Ovary (tissue), 7 donors: ENCODE measurements at regions not wholly inside any gene's neighbourhood (a gene's known extent, or its start where the extent isn't known, plus 50 kb on each side); places are given as distances from the start of the nearest gene placed in this dataset.

Experiments
- DNase-seq, 5 donors: peaks; one replicate each; pipeline ENCODE4 v3.0.0-alpha.2; 2019 to 2020
- H3K27ac ChIP-seq, 2 donors: fragments of 200-600 bp; one replicate each; pipeline versions ENCODE4 v1.5.1 to v1.8.0; 2019 to 2022
- H3K27me3 ChIP-seq: fragments of 200-600 bp; one replicate; pipeline ENCODE4 v1.8.0; 2022
- H3K36me3 ChIP-seq: fragments of 200-600 bp; sonication (generic); one replicate; pipeline ENCODE4 v1.5.1; 2019
- H3K4me1 ChIP-seq: one replicate; pipeline ENCODE4 v1.8.1; 2013; ENCODE audit warnings: mild to moderate bottlenecking, moderate library complexity; ENCODE audit not compliant: insufficient read depth
- H3K4me3 ChIP-seq: fragments of 200-600 bp; sonication (generic); one replicate; pipeline ENCODE4 v1.5.1; 2017
- H3K9me3 ChIP-seq, 2 donors: fragments of 200-600 bp in 1 of 2; sonication (generic) in 1 of 2; one replicate each; pipeline versions ENCODE4 v1.5.1 to v1.8.1; 2013 to 2019; ENCODE audit warnings: mild to moderate bottlenecking in 1 of 2, moderate library complexity in 1 of 2
- EP300 ChIP-seq: sonication (generic); formaldehyde crosslinking; IDR thresholded peaks from one replicate; pipeline ENCODE4 v1.6.1; 2017; ENCODE audit warnings: antibody characterized with exemption
- POLR2A ChIP-seq: fragments of 450-650 bp; IDR thresholded peaks from one replicate; pipeline ENCODE4 v1.6.1; 2017; ENCODE audit warnings: antibody characterized with exemption, mild to moderate bottlenecking, moderate library complexity
- WGBS, 3 donors: extraction: QIAGEN DNeasy Blood & Tissue Kit in 1 of 3; methylation state at CpG; one replicate each; pipeline versions ENCODE4 v1.1.5 to v1.1.7; 2013 to 2017; 5-methylcytosine and 5-hydroxymethylcytosine counted together
- intact Hi-C, 4 donors: fragments of 100-400 bp; cut with DNase I; formaldehyde crosslinking; loops; one replicate each; pipeline versions ENCODE4 v1.11.0 to v1.15.1; 2022 to 2023
- TF ChIP-seq, protein P1 (sequence below), 3 donors: fragments of 450-650 bp in 2 of 3; fragments of 200-600 bp in 1 of 3; IDR thresholded peaks; one replicate each; pipeline versions ENCODE4 v1.5.1 to v1.8.0; 2016 to 2022; ENCODE audit warnings: antibody characterized with exemption in 3 of 3, mild to moderate bottlenecking in 1 of 3
- donor health status: DM: no; HTN: no; CAD: no; lungs with moderate emphysema.
- donor health status: DM: no; HTN: no; CAD: no.
- donor health status: Bipolar disorder and iron deficiency.
- donor health status: DM: no; HTN: no; CAD: no.
- donor health status: DM: yes; HTN: yes; CAD: no.

DNA sequence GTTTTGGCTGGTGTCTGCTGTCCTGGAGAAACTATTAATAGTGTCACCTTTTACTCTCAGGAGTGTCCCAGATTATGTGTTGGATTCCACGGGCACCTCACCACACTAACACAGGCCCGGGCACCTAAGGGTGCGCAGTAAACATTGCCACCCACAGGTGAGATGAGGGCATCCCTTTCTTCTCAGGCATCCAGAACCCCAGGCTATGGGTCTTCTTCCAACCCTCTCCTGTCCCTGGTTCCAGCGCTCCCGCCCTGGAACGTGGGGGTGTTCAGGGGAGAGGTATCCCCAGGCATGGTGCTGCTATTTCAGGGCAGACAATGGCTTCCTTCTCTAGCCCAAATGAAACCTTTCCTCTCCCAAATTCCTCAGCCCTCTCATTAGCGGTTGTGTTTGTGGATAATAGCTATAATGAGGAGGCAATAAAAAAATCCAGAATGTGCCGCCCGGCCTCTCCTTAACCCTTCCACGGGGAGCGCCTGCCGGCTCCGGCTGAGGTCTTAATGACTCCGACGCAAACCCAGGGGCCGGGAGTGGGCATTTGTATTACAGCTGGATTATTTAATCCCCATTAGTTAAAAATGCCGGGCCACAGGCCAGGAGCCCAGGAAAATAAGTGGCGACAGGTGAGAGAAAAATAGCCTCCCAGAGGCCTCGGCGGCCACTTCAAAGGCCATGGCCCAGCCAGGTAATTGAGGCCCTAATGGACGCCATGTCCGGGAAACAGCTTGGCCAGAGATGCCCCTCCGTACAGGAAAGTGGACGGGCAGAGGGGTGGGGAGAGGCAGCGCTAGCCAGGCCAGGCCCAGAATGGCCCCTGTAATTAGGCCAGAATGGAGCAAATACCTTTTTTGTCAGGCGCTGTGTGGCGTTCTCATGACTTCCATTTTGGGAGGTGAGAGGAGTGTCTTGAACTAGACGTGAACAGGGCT, 102.8 kb downstream of the IRX5 start:
- H3K36me3 ChIP-seq = no peaks in the 10 kb centered on the region
- TF ChIP-seq EP300 (no peak), POLR2A (no peak)
- TF ChIP-seq, protein P1, sequence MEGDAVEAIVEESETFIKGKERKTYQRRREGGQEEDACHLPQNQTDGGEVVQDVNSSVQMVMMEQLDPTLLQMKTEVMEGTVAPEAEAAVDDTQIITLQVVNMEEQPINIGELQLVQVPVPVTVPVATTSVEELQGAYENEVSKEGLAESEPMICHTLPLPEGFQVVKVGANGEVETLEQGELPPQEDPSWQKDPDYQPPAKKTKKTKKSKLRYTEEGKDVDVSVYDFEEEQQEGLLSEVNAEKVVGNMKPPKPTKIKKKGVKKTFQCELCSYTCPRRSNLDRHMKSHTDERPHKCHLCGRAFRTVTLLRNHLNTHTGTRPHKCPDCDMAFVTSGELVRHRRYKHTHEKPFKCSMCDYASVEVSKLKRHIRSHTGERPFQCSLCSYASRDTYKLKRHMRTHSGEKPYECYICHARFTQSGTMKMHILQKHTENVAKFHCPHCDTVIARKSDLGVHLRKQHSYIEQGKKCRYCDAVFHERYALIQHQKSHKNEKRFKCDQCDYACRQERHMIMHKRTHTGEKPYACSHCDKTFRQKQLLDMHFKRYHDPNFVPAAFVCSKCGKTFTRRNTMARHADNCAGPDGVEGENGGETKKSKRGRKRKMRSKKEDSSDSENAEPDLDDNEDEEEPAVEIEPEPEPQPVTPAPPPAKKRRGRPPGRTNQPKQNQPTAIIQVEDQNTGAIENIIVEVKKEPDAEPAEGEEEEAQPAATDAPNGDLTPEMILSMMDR (IDR thresholded peaks at IDR 0.05) = no peak
- H3K4me1 ChIP-seq = no peaks in the 10 kb centered on the region
- H3K27ac ChIP-seq = no peak overlapping the region
- 30 to 42% (median 34%) methylated on average over 28 of the region's 28 CpGs for WGBS, 3 donors
- no peaks in the 10 kb centered on the region for H3K9me3 ChIP-seq
- H3K4me3 ChIP-seq = no peak overlapping the region
- intact Hi-C loops = no loop called here
- H3K27me3 ChIP-seq = no peaks in the 10 kb centered on the region
- no peak for DNase-seq

DNA sequence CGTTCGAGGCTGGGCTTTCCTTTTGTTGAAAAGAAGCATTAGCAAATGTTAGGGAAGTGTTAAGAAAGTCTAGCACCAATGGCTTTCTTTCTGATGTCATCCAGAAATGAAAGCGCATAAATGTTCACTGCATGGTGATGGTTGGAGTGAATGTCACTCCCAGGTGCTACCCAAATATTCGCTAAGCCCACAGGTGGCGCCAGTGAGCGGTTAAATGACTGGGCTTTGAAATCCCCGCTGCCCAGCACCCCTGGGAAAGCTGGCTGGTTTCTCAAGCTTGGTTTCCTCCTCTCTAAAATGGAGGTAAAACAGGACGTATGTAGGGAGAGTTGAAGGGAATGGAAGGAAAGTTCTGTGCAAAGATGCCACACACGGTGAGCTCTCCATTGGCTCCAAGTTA, 104.4 kb downstream of the IRX5 start:
- Histone ChIP-seq H3K9me3 (no peaks in the 10 kb centered on the region), H3K27ac (no peak overlapping the region), H3K4me3 (no peak overlapping the region), H3K27me3 (no peaks in the 10 kb centered on the region), H3K36me3 (no peaks in the 10 kb centered on the region), H3K4me1 (no peaks in the 10 kb centered on the region)
- no peak for TF ChIP-seq POLR2A
- TF ChIP-seq EP300 = no peak
- TF ChIP-seq, protein P1 (IDR thresholded peaks at IDR 0.05) = no peak
- intact Hi-C loops = no loop called here
- 38 to 42% (median 42%) methylated on average over 9 of the region's 9 CpGs for WGBS, 3 donors
- DNase-seq = no peak

DNA sequence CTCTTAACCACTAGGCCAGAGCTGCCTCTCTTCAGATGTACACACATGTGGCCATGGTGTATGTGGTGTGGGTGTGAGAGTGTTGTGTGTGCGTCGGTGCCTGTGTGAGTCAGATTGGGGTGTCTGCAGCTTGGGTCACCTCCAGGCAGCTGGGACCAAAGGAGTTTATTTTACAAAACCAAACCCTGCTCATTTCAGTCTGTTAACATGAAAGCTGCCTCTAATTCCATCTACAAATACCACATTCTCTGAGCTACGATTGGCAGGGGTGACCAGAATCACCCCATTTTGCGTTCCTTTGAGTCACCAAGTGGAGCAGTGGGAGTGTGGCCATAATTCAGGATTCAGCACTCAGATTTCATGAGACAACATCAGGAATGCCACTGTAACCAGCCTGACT, 105.3 kb downstream of the IRX5 start:
- 54 to 71% (median 60%) methylated on average over 4 of the region's 4 CpGs for WGBS, 3 donors
- no peak for TF ChIP-seq POLR2A
- TF ChIP-seq, protein P1 (IDR thresholded peaks at IDR 0.05) = no peak
- no peak for TF ChIP-seq EP300

DNA sequence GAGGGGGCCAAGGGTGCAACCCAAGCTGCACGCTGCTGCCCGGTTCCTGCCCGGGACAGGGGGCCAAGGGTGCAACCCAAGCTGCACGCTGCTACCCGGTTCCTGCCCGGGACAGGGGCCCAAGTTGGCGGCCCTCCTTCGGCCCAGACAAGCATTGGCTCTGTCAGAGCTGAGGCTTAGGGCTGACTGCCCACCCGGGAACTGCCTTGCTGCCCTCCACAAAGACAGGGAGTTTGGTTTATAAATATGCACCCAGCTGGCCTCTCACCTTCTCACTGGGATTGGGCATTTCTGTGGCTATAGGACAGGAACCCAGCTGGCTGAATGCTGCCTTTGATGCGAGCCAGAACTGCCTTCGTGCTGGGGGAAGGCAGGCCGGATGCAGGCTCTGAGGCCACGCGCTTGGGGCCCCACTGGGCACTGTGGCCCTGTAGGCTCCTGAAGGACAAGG, 105.7 kb downstream of the IRX5 start:
- Histone ChIP-seq H3K9me3 (no peaks in the 10 kb centered on the region), H3K27me3 (no peaks in the 10 kb centered on the region), H3K27ac (no peak overlapping the region), H3K4me3 (no peak overlapping the region), H3K36me3 (no peaks in the 10 kb centered on the region), H3K4me1 (no peaks in the 10 kb centered on the region)
- no peak for DNase-seq
- intact Hi-C loops = no loop called here
- 74 to 78% (median 75%) methylated on average over 13 to 14 of the region's 14 CpGs for WGBS, 3 donors
- TF ChIP-seq POLR2A = no peak
- no peak for TF ChIP-seq EP300
- TF ChIP-seq, protein P1 (IDR thresholded peaks at IDR 0.05) = no peak

More for the DNA sequence above, 105.3 kb downstream of the IRX5 start:
- Histone ChIP-seq H3K4me1 (no peaks in the 10 kb centered on the region), H3K9me3 (no peaks in the 10 kb centered on the region), H3K4me3 (no peak overlapping the region), H3K27me3 (no peaks in the 10 kb centered on the region), H3K36me3 (no peaks in the 10 kb centered on the region), H3K27ac (no peak overlapping the region)
- intact Hi-C loops = no loop called here
- no peak for DNase-seq
